ENCODE measurements at regions not wholly inside any gene's neighbourhood (a gene's known extent, or its start where the extent isn't known, plus 50 kb on each side); places are given as distances from the start of the nearest gene placed in this dataset.

- no peaks in the 10 kb centered on the region for H3K36me3 ChIP-seq (ENCODE audit: control insufficient read depth in 2 of 2, extremely low read depth in 1 of 2, insufficient read depth in 2 of 2, low read length in 2 of 2)
- H3K79me2 ChIP-seq (ENCODE audit: control insufficient read depth, insufficient read depth, low read length): no peaks in the 10 kb centered on the region
- no peaks in the 10 kb centered on the region for H4K20me1 ChIP-seq (replicated peaks; ENCODE audit: control insufficient read depth, extremely low read depth, insufficient read depth, low read length)
- BruUV-seq (replicated peaks): no TSS peak
- dilution Hi-C loops (cut with MboI; ENCODE audit: extremely low pct_ligation_motif_present, low sequenced_read_pairs) (no loop called here), intact Hi-C loops (cut with micrococcal nuclease) (no loop called here)
- no peaks in the 10 kb centered on the region for H3K9me1 ChIP-seq (replicated peaks; ENCODE audit: control insufficient read depth, extremely low read depth, insufficient read depth, low read length)
- H3K27me3 ChIP-seq (ENCODE audit: control insufficient read depth in 2 of 2, insufficient read depth in 2 of 2, low read length in 2 of 2): peaks cover 3 to 5% of the 10 kb centered on the region in 2 experiments
- DNase-seq (ENCODE audit: low read depth, low spot score): no peak
- no peak overlapping the region for H3K9ac ChIP-seq (replicated peaks; ENCODE audit: extremely low read depth, insufficient read depth, low read length)
- no peak for FAIRE-seq
- ChIA-PET POLR2A (no interaction called here), CTCF (interaction anchor here (2.4 kb wide), 1 partner anchor 399 kb away, joined by 10 read pairs; no protein-coding TSS in a partner anchor)
- no peaks in the 10 kb centered on the region for H3K4me1 ChIP-seq (ENCODE audit: control insufficient read depth, extremely low read depth, insufficient read depth, low read length)
- H2AFZ ChIP-seq (ENCODE audit: low read depth, low read length): no peak overlapping the region
- H3K4me2 ChIP-seq (ENCODE audit: insufficient read depth, low read length): no peak overlapping the region
- no peak overlapping the region for H3K4me3 ChIP-seq (replicated peaks in 1 of 3; ENCODE audit: insufficient read depth in 1 of 3, low read depth in 1 of 3, low read length in 3 of 3)
- no peak overlapping the region for H3K27ac ChIP-seq (ENCODE audit: insufficient read depth, low read depth, low read length)
- no peaks in the 10 kb centered on the region for H3K9me3 ChIP-seq (replicated peaks; ENCODE audit: control insufficient read depth, insufficient read depth, low read length)
- TF ChIP-seq POLR2A (IDR thresholded peaks at IDR 0.05; ENCODE audit: low read depth, low read length) (no peak), FOS (IDR thresholded peaks at IDR 0.05; ENCODE audit: borderline replicate concordance, insufficient read depth, low read length) (no peak), MYC (IDR thresholded peaks at IDR 0.05; ENCODE audit: low read depth, low read length) (no peak), EZH2 (IDR thresholded peaks at IDR 0.05; ENCODE audit: borderline replicate concordance, low read depth, low read length, severe bottlenecking) (no peak), CTCF (IDR thresholded peaks at IDR 0.05; ENCODE audit: extremely low read depth in 1 of 2, insufficient read depth in 1 of 2, low read depth in 1 of 2, low read length in 2 of 2) (no peak), MAX (IDR thresholded peaks at IDR 0.05; ENCODE audit: insufficient read depth, insufficient read length) (no peak), POLR2AphosphoS5 (IDR thresholded peaks at IDR 0.05; ENCODE audit: insufficient read depth, low read depth, low read length) (no peak), JUN (IDR thresholded peaks at IDR 0.05; ENCODE audit: borderline replicate concordance, insufficient read depth, insufficient read length, low read depth) (no peak), GATA2 (IDR thresholded peaks at IDR 0.05; ENCODE audit: insufficient read depth, insufficient read length, low read depth, low read length) (no peak)
Observed at GRCh38 chrX:110448459-110448858, 89.8 kb downstream of the RTL9 start.
